Uterus (tissue), 3 donors: ENCODE measurements at regions not wholly inside any gene's neighbourhood (a gene's known extent, or its start where the extent isn't known, plus 50 kb on each side); places are given as distances from the start of the nearest gene placed in this dataset.

ENCODE experiments used
- DNase-seq, 2 donors: peaks; one replicate each; pipeline ENCODE4 v3.0.0-alpha.2; 2019 to 2020
- H3K27ac ChIP-seq, 2 donors: fragments of 200-600 bp; sonication (generic); 1 replicate in 1 of 2; 2 replicates in 1 of 2; pipeline ENCODE4 v1.5.1; 2016 to 2018
- H3K27me3 ChIP-seq, 2 donors: fragments of 200-600 bp; sonication (generic); one replicate each; pipeline ENCODE4 v1.5.1; 2018 to 2019; ENCODE audit warnings: control low read depth in 1 of 2
- H3K36me3 ChIP-seq, 2 donors: fragments of 200-600 bp; sonication (generic); one replicate each; pipeline ENCODE4 v1.5.1; 2019; ENCODE audit warnings: control low read depth in 1 of 2
- H3K4me1 ChIP-seq, 2 donors: fragments of 200-600 bp; sonication (generic); one replicate each; pipeline ENCODE4 v1.5.1; 2018 to 2019; ENCODE audit warnings: control low read depth in 1 of 2
- H3K4me3 ChIP-seq, 2 donors: fragments of 200-600 bp; sonication (generic); 1 replicate in 1 of 2; 2 replicates in 1 of 2; pipeline ENCODE4 v1.5.1; 2018 to 2019; ENCODE audit warnings: mild to moderate bottlenecking in 1 of 2
- H3K9me3 ChIP-seq, 2 donors: fragments of 200-600 bp; sonication (generic); one replicate each; pipeline ENCODE4 v1.5.1; 2019; ENCODE audit warnings: control low read depth in 1 of 2
- POLR2A ChIP-seq, 2 donors: fragments of 450-650 bp; IDR thresholded peaks; one replicate each; pipeline ENCODE4 v1.6.1; 2016; ENCODE audit warnings: antibody characterized with exemption in 2 of 2, mild to moderate bottlenecking in 1 of 2, moderate library complexity in 1 of 2
- intact Hi-C: fragments of 100-400 bp; cut with DNase I; formaldehyde crosslinking; loops from one replicate; pipeline ENCODE4 v1.15.1; 2023; ENCODE audit warnings: low total_unique reads
- TF ChIP-seq, protein P1 (sequence below), 4 experiments: fragments of 200-600 bp in 2 of 4; fragments of 450-650 bp in 2 of 4; sonication (generic) in 2 of 4; IDR thresholded peaks; one replicate each; pipeline ENCODE4 v1.5.1; 2016 to 2019; ENCODE audit warnings: antibody characterized with exemption in 4 of 4, mild to moderate bottlenecking in 2 of 4, moderate library complexity in 1 of 4
- donor health status: DM: yes; HTN: yes; CAD: no.

DNA sequence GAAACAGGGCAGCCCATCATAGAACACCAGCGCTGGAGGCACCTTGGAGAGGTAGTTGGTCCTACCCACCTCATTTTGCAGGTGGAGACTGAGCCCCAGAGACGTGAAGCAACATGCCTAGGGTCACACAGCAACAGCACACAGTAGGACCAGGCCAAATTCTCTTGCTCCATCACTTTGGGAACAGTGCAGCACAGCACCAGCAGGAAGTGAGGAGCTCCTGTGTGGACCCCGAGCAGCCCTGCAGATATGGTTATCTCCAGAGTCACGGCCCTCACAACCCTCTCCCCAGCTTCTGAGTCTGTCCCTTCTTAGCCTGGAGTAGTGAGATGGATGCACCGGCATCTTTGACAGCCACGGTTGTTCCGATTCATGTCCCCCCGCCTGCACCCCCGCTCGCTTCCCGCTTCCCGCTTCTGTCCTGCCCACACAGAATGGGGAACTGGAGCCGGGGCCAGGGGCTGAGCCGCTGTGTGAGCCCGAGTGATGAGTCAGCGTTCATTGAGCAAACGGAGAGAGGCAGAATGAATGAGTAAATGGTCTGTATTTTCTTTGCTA lies 72.6 kb upstream of the DUSP22 start:
- Histone ChIP-seq H3K4me1 (no peaks in the 10 kb centered on the region), H3K36me3 (no peaks in the 10 kb centered on the region), H3K27me3 (no peaks in the 10 kb centered on the region), H3K4me3 (no peak overlapping the region), H3K9me3 (no peaks in the 10 kb centered on the region), H3K27ac (no peak overlapping the region)
- TF ChIP-seq POLR2A (IDR thresholded peaks at IDR 0.05) = no peak
- TF ChIP-seq, protein P1, sequence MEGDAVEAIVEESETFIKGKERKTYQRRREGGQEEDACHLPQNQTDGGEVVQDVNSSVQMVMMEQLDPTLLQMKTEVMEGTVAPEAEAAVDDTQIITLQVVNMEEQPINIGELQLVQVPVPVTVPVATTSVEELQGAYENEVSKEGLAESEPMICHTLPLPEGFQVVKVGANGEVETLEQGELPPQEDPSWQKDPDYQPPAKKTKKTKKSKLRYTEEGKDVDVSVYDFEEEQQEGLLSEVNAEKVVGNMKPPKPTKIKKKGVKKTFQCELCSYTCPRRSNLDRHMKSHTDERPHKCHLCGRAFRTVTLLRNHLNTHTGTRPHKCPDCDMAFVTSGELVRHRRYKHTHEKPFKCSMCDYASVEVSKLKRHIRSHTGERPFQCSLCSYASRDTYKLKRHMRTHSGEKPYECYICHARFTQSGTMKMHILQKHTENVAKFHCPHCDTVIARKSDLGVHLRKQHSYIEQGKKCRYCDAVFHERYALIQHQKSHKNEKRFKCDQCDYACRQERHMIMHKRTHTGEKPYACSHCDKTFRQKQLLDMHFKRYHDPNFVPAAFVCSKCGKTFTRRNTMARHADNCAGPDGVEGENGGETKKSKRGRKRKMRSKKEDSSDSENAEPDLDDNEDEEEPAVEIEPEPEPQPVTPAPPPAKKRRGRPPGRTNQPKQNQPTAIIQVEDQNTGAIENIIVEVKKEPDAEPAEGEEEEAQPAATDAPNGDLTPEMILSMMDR (IDR thresholded peaks at IDR 0.05) = no peak
- no peak for DNase-seq
- intact Hi-C loops = no loop called here

DNA sequence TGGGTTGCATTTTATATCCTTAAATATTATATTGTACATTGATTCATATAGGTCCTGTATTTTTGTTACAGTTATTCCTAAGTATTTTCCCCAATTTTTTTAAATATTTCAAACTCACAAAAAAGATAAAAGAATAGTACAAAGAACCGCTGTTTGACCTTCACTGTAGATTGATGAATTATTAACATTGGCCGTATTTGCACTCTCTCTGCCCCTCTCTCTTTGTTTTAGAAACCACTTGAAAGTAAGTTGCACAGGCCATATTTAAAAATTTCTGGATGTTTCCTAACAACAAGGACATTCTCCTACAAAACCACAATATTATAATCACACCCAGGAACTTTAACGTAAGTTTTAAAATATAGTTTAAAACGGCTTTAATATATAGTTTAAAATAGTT lies 72.0 kb upstream of the DUSP22 start:
- no peaks in the 10 kb centered on the region for H3K36me3 ChIP-seq
- no peaks in the 10 kb centered on the region for H3K9me3 ChIP-seq
- TF ChIP-seq, protein P1 (IDR thresholded peaks at IDR 0.05) = no peak
- no peak for TF ChIP-seq POLR2A (IDR thresholded peaks at IDR 0.05)
- DNase-seq = no peak
- H3K4me3 ChIP-seq = no peak overlapping the region
- no peaks in the 10 kb centered on the region for H3K4me1 ChIP-seq
- H3K27ac ChIP-seq = no peak overlapping the region
- intact Hi-C loops = no loop called here
- no peaks in the 10 kb centered on the region for H3K27me3 ChIP-seq

DNA sequence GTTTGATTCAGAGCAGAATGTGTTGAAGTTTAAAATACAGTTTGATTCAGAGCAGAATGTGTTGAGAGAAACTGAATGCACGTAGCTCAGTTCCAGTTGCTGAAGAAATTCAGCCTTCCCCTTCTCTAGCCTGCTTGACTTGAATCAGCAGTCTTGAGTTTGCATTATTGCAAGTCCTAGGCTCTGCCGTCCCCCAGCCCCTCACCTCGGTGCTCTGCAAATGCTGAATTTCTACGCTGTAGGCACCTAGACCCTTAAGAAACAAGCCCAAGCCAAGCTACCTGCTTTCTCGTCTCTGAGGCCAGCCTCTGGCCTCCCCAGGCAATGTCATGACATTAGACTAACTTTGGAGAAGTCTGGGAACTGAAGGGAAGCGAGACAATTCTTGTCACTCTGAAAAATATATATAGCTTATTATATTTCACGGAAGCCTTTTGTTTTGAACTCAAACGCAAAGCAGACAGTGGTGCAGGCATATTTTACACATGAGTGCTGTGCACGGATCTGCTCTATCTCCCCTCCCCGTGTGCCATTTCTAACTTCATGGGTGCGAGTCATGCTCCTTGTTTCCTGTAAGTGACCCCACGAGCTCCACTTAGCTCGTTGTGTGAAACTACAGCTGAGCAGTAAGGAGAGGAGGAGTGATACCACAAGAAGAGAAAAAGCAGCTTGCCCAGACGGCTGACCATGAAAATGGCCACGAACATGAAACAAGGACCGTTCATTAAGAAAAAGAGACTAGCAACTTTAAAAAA lies 71.4 kb upstream of the DUSP22 start:
- Histone ChIP-seq H3K4me3 (no peak overlapping the region), H3K4me1 (no peaks in the 10 kb centered on the region), H3K36me3 (no peaks in the 10 kb centered on the region), H3K27me3 (no peaks in the 10 kb centered on the region), H3K27ac (no peak overlapping the region), H3K9me3 (no peaks in the 10 kb centered on the region)
- TF ChIP-seq POLR2A (IDR thresholded peaks at IDR 0.05) = no peak
- TF ChIP-seq, protein P1 (IDR thresholded peaks at IDR 0.05) = no peak
- intact Hi-C loops = no loop called here
- no peak for DNase-seq

DNA sequence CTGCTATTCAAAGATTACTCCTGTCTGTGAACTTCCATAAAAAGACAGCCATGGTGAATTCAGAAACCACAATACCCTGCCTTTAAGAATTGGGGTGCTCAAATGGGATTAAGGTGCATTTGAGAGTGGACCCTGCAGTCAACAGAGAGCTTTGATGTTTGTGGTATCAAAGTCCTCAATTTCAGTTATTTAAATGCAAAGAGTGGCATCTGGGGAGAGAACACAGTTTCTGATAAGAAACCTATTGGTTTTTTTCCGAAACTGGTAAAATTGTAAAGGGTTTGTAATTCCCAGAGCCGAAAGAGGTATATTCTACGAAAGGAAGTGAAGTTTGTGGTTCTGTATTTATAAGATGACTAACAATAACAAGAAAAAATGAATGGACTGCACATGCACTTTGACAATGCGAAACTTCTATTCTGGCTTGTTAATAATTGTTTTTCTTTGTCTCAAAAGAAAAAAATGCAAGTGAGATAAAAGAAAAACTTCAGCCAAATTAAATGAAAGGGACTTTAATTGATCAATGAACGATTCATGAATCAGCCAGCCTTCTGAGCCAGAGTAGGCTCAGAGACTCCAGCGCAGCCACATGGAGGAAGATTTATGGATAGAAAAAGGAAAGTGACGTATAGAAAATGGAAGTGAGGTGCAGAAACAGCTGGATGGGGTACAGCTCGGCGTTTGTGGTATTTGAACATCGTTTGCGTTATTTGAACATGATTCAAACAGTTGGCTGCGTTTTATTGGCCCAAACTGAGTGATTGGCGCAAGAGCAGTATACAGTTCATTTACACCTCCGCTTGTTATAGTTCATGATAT lies 70.5 kb upstream of the DUSP22 start:
- no peak for DNase-seq
- Histone ChIP-seq H3K36me3 (no peaks in the 10 kb centered on the region), H3K27ac (no peak overlapping the region), H3K4me1 (no peaks in the 10 kb centered on the region), H3K27me3 (no peaks in the 10 kb centered on the region), H3K9me3 (no peaks in the 10 kb centered on the region), H3K4me3 (no peak overlapping the region)
- intact Hi-C loops = no loop called here
- TF ChIP-seq POLR2A (IDR thresholded peaks at IDR 0.05) = no peak
- TF ChIP-seq, protein P1 (IDR thresholded peaks at IDR 0.05) = no peak

DNA sequence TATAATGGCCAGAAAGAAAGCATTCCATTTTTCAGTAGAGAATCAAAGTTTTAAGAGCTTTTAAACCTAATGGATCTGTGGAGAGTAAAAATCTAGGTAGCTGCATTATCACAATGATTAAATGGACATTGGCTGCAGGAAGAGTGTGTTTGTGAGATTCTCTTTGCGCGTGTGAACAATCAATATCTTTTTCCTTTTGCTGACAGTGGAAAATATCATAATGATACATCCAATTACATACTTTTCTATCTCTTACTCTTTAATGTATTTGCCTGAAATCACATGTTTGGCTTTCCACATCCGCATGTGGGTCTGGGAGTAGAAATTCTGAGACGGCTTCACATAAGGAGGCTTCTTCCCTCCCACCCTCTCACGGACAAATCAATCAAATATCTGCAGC lies 69.8 kb upstream of the DUSP22 start:
- intact Hi-C loops = no loop called here
- Histone ChIP-seq H3K4me1 (no peaks in the 10 kb centered on the region), H3K9me3 (no peaks in the 10 kb centered on the region)

More for the DNA sequence above, 69.8 kb upstream of the DUSP22 start:
- no peak for DNase-seq
- TF ChIP-seq POLR2A (IDR thresholded peaks at IDR 0.05) = no peak
- TF ChIP-seq, protein P1 (IDR thresholded peaks at IDR 0.05) = no peak
- Histone ChIP-seq H3K27me3 (no peaks in the 10 kb centered on the region), H3K36me3 (no peaks in the 10 kb centered on the region), H3K27ac (no peak overlapping the region), H3K4me3 (no peak overlapping the region)
